ENCODE measurements at regions not wholly inside any gene's neighbourhood (a gene's known extent, or its start where the extent isn't known, plus 50 kb on each side); places are given as distances from the start of the nearest gene placed in this dataset.
"Not testable (repeated sequence)": the region's sequence is repeated elsewhere in the genome, so short reads cannot be mapped to it uniquely, and the experiment has no call there.

DNA sequence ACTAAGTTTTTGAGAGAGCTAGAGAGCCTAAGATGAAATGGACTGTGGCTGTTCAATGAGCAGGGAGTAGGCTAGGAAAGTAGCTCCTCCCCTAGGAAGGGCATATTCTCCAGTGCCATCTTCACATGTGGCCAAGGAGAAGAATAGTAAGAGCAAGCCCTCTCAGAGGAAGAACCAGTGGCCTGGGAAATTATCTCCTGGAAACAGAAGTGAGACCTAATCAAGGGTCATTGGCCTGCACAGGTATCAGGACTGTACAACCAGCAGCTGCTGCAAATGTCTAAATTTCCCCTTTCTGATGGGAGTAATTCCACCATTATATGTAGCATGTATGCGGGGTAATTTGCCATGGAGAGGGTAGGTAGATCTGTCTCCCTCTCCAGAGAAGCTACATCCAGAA is 334.8 kb upstream of the RASGEF1B start:
- no peak for DNase-seq

DNA sequence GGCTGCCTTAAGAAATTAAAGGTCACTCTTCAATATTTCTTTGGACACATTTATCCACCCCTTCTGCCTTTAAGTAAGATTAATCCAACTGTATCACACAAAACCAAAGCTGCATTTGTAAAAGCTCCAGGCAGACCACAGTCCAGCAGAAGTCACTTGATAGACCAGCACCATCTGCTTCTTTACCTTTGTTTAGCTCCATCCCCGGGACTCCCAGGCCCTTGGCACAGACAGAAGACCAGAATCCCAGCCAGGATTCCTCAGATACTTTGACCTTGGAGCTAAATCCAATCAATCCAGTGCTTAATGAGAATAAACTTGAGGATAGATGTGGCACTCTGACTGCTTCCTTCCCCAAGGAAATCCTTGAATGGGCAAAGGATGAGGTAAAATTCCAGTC is 333.1 kb upstream of the RASGEF1B start:
- DNase-seq, result no peak

DNA sequence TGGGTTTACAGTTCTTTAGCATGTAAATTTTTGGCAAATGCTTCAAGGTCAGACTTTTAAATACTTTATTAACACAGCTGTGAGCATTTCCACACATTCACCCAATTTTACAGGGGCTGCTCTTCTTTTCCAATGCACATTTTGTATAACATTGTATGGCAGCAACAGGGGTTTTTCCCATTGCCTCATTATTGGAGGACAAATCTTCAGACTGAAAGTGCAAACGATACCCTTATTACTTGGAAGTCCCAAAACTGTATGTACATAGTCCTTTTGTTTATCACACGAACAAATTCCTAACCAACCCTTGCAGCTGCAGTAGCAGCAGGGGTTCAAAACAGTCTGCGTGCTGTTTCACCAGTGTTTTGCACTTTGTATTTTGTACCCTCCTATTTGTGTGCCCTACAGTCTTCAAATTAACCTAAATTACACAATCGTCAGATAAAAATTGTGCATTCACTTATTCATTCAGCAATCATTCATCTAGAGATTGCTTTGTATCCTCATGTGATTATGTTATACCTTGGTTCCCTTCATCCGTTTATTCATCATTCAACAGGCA is 330.7 kb upstream of the RASGEF1B start:
- peak; percentile 9 for DNase-seq

GRCh38 chr4:81799371-81799770 is 327.7 kb upstream of the RASGEF1B start:
- no peak for DNase-seq

- DNase-seq, result no peak
Observed at GRCh38 chr4:81796790-81797528, 325.3 kb upstream of the RASGEF1B start.

- no peak for DNase-seq
Observed at GRCh38 chr4:81792521-81792920, 320.8 kb upstream of the RASGEF1B start.

DNA sequence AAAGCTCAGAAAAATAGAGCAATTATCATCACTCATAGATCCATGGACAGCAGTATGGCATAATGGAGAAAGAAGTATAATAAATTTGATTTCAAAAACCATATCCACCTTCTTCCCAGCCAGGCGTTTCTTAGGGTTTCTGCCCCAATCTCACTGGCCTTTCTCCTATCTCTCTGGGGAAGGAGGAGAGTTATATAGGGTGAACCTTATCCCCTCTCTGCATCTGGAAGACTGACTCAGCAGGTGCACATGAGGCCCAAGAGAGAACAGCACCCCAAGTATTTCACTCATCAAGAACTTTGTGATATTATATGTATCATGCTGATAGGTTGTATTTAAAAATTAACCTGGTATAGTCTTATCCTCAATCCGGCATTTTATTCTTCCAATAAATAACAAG is 318.8 kb upstream of the RASGEF1B start:
- no peak for DNase-seq

GRCh38 chr4:81789741-81790399 is 318.2 kb upstream of the RASGEF1B start:
- DNase-seq, result no peak

- no peak for DNase-seq
Observed at GRCh38 chr4:81789158-81789557, 317.5 kb upstream of the RASGEF1B start.

DNA sequence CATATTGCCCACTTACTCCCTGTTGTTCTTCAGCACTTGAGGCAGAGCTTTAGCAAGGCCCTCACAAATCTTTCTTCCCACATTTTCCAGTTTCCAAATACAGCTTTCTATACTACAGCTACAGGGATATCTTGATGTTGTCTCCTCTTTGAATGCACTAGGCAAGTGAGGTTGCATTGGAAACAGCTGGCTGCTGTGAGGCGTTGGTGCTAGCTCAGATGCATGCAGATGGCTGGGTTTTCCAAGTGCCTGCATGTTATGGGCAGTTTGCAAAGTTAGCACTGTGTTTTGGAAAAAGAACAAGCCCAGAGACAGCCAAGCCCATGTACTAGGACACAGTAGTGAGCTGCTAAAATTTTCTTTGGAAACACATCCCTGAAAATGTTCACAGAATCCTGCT is 315.1 kb upstream of the RASGEF1B start:
- no peak for DNase-seq

DNA sequence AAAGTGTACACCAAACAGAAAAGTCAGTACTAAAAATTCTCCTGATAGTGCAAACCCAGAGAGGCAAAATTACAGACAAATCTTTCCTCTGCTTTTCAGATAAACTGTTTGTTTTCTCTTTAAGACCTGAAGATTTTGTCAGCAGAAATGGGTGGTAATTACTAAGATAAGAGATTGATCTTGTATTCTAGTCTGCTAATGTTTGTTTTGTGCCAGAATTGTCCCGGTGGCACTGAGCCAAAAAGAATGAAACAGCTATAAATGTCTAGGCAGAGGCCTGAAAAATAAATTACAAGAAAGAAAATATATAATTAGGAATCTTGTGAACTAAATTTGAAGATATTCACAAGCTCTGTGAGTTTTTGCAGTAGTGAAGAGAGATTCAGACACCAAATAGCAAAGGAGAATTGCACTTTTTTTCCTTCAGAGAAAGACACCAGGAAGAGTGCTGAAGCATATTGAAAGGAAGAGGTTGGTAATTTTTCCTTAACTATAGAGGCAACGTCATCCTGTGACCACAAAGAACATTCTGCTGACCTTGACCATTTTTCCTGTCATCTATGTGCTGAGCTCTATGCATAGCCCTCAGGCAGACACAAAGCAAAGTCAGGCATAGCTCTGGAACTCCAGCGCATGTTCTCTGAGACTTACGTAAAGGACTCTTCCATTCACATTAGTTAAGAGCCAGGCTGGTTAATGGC is 314.5 kb upstream of the RASGEF1B start:
- DNase-seq, result no peak

DNA sequence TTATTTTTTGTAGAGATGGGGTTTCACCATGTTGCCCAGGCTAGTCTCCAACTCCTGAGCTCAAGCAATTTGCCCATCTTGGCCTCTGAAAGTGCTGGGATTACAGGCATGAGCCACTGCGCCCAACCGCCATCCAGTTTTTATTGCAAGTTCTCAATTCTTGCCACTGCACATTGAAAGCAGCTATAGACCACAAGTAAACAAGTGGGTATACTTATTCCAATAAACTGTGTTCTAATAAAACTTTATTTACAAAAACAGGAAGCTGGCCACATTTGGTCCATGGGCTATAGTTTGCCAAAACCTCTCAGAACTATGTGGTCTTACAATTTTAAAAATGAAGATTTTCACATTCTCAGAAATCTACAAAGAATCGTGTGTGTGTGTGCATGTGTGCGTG is 313.6 kb upstream of the RASGEF1B start:
- no peak for DNase-seq

- DNase-seq, result no peak
Observed at GRCh38 chr4:81783558-81783957, 311.9 kb upstream of the RASGEF1B start.

DNA sequence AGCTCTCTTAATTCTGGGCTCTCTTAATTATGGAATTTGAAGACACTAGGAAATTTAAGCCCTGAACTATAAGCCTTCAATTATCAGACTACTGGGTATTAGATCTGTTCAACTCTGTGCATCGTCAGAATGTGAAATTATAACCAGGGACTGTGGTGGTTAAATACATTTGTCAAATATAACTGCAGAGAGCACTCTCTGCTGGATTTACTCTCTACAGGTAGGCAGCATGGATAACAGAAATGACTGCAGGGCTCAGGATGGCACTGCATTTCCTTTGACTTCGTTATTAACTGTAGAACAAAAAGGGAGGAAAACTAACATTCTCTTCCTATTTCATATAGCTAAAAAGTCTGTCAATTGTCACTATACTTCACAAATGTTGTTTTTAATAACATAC is 310.1 kb upstream of the RASGEF1B start:
- no peak for DNase-seq

DNA sequence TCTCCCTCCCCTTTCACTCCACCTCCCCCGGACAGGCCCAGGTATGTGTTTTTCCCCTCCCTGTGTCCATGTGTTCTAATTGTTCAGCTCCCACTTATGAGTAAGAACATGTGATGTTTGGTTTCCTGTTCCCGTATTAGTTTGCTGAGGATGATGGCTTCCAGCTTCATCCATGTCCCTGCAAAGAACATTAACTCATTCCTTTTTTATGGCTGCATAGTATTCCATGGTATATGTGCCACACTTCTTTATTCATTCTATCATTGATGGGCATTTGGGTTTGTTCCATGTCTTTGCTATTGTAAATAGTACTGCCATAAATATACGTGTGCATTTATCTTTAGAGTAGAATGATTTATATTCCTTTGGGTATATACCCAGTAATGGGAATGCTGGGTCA is 306.0 kb upstream of the RASGEF1B start:
- DNase-seq, result not testable (repeated sequence)

- DNase-seq, result no peak
Observed at GRCh38 chr4:81776794-81777193, 305.1 kb upstream of the RASGEF1B start.

GRCh38 chr4:81773557-81773956 is 301.9 kb upstream of the RASGEF1B start:
- no peak for DNase-seq

DNA sequence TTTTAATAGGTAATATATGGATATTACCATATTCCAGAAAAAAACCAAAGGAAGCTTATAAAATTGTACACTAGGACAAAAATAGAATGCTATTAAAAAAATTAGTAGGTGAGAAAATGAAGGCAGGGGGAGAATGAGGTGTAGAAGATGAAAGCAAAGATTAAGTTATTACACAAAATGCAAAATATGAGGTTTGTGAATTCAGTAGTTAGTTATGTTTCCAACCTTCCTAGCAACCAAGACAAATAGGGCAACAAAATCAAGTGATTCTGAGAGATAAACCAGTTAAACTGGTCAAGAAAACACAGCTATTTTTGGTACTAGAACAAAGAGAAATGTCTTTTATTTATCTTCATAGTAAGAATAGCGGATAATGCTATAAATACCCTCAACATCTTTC is 300.0 kb upstream of the RASGEF1B start:
- DNase-seq, result no peak

DNA sequence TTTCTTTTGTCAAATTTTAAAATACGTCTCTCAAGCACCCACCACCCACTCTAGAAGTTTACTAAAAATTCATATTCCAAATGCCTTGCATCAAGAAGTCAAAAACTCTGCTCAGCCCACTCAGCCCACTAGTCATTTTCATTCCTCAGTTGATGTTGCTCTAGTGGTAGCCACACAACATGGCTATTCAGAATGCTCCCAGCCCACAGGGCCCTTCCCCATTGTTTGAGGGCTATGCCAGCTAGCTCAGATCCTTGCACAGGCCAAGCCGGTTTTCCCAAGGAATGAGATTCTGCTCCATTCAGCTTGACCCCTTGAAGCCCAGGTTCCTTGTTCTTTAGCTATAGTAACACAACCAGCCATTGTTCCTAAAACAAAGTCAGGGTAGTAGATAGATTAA is 297.5 kb upstream of the RASGEF1B start:
- DNase-seq, result no peak

GRCh38 chr4:81758574-81759264 is 287.0 kb upstream of the RASGEF1B start:
- no peak for DNase-seq

- peak; percentile 48 for DNase-seq
Observed at GRCh38 chr4:81757691-81758090, 286.0 kb upstream of the RASGEF1B start.

DNA sequence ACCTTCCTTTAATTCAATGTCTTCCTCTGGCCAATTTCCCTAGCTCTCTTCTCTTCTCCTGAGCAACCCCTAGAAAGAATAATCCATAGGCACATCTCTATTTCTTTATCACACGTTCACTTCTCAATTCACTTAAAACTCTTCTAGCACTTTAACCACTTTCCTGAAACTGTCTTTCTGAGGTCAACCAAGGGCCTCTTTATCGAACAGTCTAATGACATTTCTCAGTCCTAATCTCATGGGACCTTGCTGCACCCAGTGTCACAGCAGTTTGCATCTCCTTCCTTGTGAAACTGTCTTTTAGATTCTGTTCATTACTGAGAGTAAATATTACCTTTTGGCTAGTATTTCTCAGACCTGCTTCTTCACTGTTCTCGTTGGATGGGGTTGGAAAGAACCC is 285.3 kb upstream of the RASGEF1B start:
- DNase-seq, result no peak

DNA sequence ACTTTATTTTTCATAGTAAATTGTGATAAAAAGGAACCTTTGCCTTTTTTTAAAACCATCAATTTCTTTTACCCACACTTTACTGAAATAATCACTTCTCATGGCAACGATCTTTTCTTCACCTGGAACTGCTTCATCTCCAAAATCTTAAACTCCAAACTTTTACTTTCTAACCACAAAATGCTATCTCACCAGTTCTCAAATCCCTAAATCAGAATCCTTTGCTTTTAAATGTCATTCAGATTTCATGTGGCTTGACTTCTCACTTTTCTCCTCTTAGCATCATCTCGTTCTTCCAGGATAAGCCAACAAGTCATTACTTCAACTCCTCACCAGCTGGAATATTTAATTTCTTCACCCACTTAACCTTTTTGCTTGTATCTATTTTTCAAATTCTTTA is 284.3 kb upstream of the RASGEF1B start:
- no peak for DNase-seq
